HEK293T (cell line): ENCODE measurements at regions not wholly inside any gene's neighbourhood (a gene's known extent, or its start where the extent isn't known, plus 50 kb on each side); places are given as distances from the start of the nearest gene placed in this dataset.
"Not testable (repeated sequence)": the region's sequence is repeated elsewhere in the genome, so short reads cannot be mapped to it uniquely, and the experiment has no call there.

Source experiments
- CTCF ChIA-PET: fragments of 350-600 bp; formaldehyde crosslinking; extraction: SDS; loops from one replicate; lab custom pipeline; 2021; ENCODE audit warnings: antibody characterized with exemption, inconsistent platforms; lab: Yijun Ruan, JAX
- POLR2A ChIA-PET: fragments of 350-600 bp; formaldehyde crosslinking; extraction: SDS; loops from one replicate; lab custom pipeline; 2020; ENCODE audit warnings: antibody characterized with exemption, inconsistent platforms; lab: Yijun Ruan, JAX
- DNase-seq: peaks from one replicate; pipeline ENCODE4 v3.0.0; 2012; ENCODE audit warnings: mixed read lengths; ENCODE audit errors: extremely low spot score
- ARNT ChIP-seq: fragments of 450-650 bp; IDR thresholded peaks from 2 replicates; pipeline ENCODE4 v1.6.1; 2017; ENCODE audit warnings: mild to moderate bottlenecking
- BHLHE40 ChIP-seq: fragments of 450-650 bp; IDR thresholded peaks from 2 replicates; pipeline ENCODE4 v1.6.1; 2016; ENCODE audit warnings: mild to moderate bottlenecking, moderate library complexity, borderline replicate concordance
- CTBP1 ChIP-seq: fragments of 450-650 bp; IDR thresholded peaks from 2 replicates; pipeline ENCODE4 v1.6.1; 2016; ENCODE audit warnings: borderline replicate concordance
- ELF4 ChIP-seq: fragments of 450-650 bp; IDR thresholded peaks from 2 replicates; pipeline ENCODE4 v1.6.1; 2017; ENCODE audit warnings: antibody characterized with exemption
- FOXA1 ChIP-seq: fragments of 450-650 bp; IDR thresholded peaks from 2 replicates; pipeline ENCODE4 v1.6.1; 2016; ENCODE audit warnings: mild to moderate bottlenecking
- FOXK2 ChIP-seq: fragments of 450-650 bp; IDR thresholded peaks from 2 replicates; pipeline ENCODE4 v1.6.1; 2016; ENCODE audit warnings: mild to moderate bottlenecking
- FOXM1 ChIP-seq: fragments of 450-650 bp; IDR thresholded peaks from 2 replicates; pipeline ENCODE4 v1.6.1; 2017; ENCODE audit warnings: mild to moderate bottlenecking, borderline replicate concordance
- HDGF ChIP-seq: fragments of 450-650 bp; IDR thresholded peaks from 2 replicates; pipeline ENCODE4 v1.6.1; 2017; ENCODE audit warnings: antibody characterized with exemption, borderline replicate concordance
- L3MBTL2 ChIP-seq: fragments of 450-650 bp; conservative IDR thresholded peaks from 2 replicates; pipeline ENCODE4 v1.6.1; 2016; ENCODE audit warnings: mild to moderate bottlenecking
- LEF1 ChIP-seq: fragments of 450-650 bp; IDR thresholded peaks from 2 replicates; pipeline ENCODE4 v1.6.1; 2017; ENCODE audit warnings: mild to moderate bottlenecking, borderline replicate concordance
- NFRKB ChIP-seq: fragments of 450-650 bp; IDR thresholded peaks from 2 replicates; pipeline ENCODE4 v1.6.1; 2016; ENCODE audit warnings: mild to moderate bottlenecking, moderate library complexity
- PKNOX1 ChIP-seq: fragments of 450-650 bp; IDR thresholded peaks from 2 replicates; pipeline ENCODE4 v1.6.1; 2016
- SP1 ChIP-seq: fragments of 450-650 bp; IDR thresholded peaks from 2 replicates; pipeline ENCODE4 v1.6.1; 2017
- SUZ12 ChIP-seq: fragments of 450-650 bp; IDR thresholded peaks from 2 replicates; pipeline ENCODE4 v1.6.1; 2016; ENCODE audit warnings: mild to moderate bottlenecking
- TARDBP ChIP-seq: fragments of 450-650 bp; IDR thresholded peaks from 2 replicates; pipeline ENCODE4 v1.6.1; 2016
- ZNF384 ChIP-seq: fragments of 450-650 bp; IDR thresholded peaks from 2 replicates; pipeline ENCODE4 v1.6.1; 2016

- no peak for DNase-seq
- TF ChIP-seq ZNF384 (no peak), ARNT (no peak), FOXK2 (no peak), FOXM1 (no peak), HDGF (no peak), BHLHE40 (no peak), NFRKB (no peak), SP1 (no peak), ELF4 (no peak), TARDBP (no peak), FOXA1 (no peak), PKNOX1 (no peak)
- POLR2A ChIA-PET, result no interaction called here
- CTCF ChIA-PET, result no interaction called here
These were observed 82.2 kb downstream of the EBLN1 start for GRCh38 chr10:22135591-22135990.

DNA sequence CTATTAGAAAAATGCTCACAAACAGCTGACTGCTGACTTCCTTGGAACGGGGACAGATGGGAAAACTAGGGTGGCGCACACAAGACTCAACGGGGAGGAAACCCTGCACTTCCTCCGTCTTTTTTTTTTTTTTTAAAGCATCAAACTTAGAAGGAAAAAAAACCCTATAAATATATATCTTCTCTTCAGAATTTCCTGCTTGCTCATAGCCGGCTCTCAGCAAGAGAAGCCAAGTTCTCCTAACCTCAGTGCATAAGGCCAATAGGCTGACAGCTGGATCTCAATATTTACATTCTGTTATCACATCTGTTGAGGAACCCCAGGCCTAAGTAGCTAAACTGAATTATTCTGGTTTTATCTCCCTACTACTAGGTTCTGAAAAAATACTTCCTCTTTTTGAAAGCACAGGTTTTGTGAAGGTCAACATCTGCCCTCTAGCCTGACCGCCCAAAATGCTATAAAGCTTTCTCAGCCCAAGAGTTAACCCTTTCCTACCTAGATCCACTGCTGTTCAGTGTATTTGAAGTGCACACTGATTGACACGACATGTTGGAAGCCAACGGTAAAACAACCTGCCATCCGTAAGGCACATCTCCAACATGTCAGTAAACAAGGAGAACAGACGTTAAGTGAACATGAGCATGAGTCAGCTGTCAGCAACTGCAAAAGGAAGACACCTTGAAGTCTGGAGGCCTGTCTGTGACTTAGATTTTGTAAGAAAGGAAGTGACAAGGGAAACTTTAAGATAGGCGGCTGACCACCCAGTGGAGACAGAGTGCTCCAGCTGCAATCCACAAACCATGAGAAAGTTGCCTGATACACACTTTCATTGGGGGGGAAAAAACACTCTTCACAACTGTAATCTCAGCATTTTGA lies 83.8 kb downstream of the EBLN1 start:
- ChIA-PET POLR2A (no interaction called here), CTCF (no interaction called here)
- no peak for DNase-seq
- TF ChIP-seq PKNOX1 (no peak), FOXA1 (no peak), SUZ12 (no peak), LEF1 (no peak), HDGF (no peak)

- DNase-seq, CTCF ChIA-PET, POLR2A ChIA-PET: not testable (repeated sequence)
These were observed 87.0 kb downstream of the EBLN1 start for GRCh38 chr10:22130824-22131223.

- POLR2A ChIA-PET, DNase-seq, CTCF ChIA-PET: not testable (repeated sequence)
These were observed 88.2 kb downstream of the EBLN1 start for GRCh38 chr10:22129612-22130011.

DNA sequence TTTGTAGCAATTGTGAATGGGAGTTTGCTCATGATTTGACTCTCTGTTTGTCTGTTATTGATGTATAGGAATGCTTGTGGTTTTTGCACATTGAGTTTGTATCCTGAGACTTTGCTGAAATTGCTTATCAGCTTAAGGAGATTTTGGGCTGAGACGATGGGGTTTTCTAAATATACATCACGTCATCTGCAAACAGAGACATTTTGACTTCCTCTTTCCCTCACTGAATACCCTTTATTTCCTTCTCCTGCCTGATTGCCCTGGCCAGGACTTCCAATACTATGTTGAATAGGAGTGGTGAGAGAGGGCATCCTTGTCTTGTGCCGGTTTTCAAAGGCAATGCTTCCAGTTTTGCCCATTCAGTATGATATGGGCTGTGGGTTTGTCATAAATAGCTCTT lies 96.6 kb downstream of the EBLN1 start:
- CTCF ChIA-PET, DNase-seq, POLR2A ChIA-PET: not testable (repeated sequence)

DNA sequence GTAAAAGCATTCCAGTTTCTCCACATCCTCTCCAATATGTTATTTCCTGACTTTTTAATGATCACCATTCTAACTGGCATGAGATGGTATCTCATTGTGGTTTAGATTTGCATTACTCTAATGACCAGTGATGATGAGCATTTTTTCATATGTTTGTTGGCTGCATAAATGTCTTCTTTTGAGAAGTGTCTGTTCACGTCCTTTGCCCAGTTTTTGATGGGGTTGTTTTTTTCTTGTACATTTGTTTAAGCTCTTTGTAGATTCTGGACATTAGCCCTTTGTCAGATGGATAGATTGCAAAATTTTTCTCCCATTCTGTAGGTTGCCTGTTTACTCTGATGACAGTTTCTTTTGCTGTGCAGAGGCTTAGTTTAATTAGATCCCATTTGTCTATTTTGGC lies 97.7 kb downstream of the EBLN1 start:
- DNase-seq, POLR2A ChIA-PET, CTCF ChIA-PET: not testable (repeated sequence)

GRCh38 chr10:22119575-22119974 lies 98.2 kb downstream of the EBLN1 start:
- POLR2A ChIA-PET, DNase-seq, CTCF ChIA-PET: not testable (repeated sequence)

DNA sequence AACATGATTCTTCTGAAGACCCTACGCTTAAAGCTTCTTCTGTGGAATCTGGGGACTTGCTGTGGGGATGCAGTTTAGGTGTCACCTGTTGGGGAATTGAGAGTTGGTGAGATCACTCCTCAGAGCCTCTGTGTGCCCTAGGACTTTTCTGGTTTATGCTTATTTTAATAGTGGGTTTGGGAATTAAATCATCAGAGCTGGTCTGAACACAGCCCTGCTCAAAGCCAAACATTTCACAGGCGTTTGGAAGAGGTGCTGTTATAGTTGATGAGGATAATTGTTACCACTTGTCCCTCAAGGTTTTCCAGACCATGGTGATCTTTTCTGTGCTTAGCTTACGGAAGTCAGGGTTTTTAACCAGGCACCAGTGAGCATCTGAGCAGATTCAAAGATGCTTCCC lies 106.1 kb downstream of the EBLN1 start:
- CTCF ChIA-PET, result interaction anchor here (0.7 kb wide), 1 partner anchor 8 kb away, joined by 3 read pairs; no protein-coding TSS in a partner anchor
- TF ChIP-seq HDGF (no peak), CTBP1 (no peak)
- DNase-seq, result no peak
- POLR2A ChIA-PET, result no interaction called here

DNA sequence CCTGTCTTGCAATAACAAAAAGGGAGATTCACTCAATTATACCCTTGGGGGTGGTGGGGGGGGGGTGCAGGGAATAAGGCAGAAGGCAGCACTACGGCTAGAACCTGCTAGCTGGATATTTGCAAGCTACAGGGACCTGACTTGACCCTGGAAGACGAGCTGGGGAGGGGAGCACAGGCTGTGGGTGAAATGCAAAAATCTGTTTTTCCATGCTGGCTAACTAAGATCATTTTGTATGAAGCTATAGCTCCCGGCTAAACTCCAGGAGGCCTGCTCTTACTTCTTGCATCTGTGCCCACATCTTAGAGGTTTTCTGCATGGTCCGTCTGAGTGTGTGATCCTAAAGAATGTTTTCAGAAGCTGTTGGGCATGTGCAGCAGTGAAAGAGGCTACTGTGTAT lies 106.6 kb downstream of the EBLN1 start:
- ChIA-PET CTCF (no interaction called here), POLR2A (no interaction called here)
- no peak for TF ChIP-seq CTBP1
- no peak for DNase-seq

GRCh38 chr10:22110761-22111160 lies 107.1 kb downstream of the EBLN1 start:
- TF ChIP-seq ZNF384 (no peak), PKNOX1 (no peak), BHLHE40 (no peak), FOXM1 (no peak), TARDBP (no peak), FOXK2 (no peak), SP1 (no peak), SUZ12 (no peak), L3MBTL2 (no peak), LEF1 (no peak), FOXA1 (no peak), NFRKB (no peak), CTBP1 (no peak), HDGF (no peak)
- POLR2A ChIA-PET, result no interaction called here
- no peak for DNase-seq
- CTCF ChIA-PET, result no interaction called here
